HG03457 (cell line): ENCODE measurements at regions not wholly inside any gene's neighbourhood (a gene's known extent, or its start where the extent isn't known, plus 50 kb on each side); places are given as distances from the start of the nearest gene placed in this dataset.

ENCODE experiments used
- ATAC-seq: cut with Tn5 transposase; IDR thresholded peaks from one replicate; pipeline ENCODE4 v1.9.1; 2021; ENCODE audit warnings: moderate number of reproducible peaks; ENCODE audit not compliant: unreplicated experiment

DNA sequence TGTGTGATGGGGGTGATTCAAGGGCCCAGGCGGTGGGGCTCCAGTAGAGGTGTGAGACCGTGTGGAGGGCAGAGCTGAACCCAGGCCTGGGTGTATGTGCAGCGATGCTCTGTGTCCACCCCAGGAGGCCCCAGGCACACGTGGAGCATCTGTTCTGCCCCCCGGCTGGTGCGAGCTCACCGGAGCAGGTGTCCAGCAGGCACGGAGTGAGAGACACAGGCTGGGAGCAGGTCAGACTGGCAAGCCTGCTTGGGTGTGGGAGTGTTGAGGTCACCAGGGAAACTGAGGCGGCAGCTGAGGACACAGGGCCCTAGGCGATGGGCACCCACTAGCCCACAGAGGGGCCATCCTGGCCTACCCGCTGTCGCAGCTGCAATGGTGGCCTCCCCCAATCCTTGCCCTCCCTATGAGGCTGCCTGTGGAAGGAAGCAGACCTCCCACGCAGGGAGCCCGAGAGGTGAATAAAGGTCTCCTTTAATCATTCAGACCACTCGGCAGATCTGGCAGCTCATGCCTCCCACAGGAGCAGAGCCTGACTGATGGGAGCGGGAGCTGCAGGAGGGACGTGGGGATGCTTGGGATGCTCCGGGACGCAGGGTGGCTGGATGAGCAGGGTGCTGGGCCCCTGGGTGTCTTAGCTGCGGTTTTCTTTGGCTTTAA is 1165.1 kb downstream of the BRD1 start:
- ATAC-seq = no peak

- ATAC-seq = no peak
Measured at GRCh38 chr22:48661984-48662383, 1165.7 kb downstream of the BRD1 start.

DNA sequence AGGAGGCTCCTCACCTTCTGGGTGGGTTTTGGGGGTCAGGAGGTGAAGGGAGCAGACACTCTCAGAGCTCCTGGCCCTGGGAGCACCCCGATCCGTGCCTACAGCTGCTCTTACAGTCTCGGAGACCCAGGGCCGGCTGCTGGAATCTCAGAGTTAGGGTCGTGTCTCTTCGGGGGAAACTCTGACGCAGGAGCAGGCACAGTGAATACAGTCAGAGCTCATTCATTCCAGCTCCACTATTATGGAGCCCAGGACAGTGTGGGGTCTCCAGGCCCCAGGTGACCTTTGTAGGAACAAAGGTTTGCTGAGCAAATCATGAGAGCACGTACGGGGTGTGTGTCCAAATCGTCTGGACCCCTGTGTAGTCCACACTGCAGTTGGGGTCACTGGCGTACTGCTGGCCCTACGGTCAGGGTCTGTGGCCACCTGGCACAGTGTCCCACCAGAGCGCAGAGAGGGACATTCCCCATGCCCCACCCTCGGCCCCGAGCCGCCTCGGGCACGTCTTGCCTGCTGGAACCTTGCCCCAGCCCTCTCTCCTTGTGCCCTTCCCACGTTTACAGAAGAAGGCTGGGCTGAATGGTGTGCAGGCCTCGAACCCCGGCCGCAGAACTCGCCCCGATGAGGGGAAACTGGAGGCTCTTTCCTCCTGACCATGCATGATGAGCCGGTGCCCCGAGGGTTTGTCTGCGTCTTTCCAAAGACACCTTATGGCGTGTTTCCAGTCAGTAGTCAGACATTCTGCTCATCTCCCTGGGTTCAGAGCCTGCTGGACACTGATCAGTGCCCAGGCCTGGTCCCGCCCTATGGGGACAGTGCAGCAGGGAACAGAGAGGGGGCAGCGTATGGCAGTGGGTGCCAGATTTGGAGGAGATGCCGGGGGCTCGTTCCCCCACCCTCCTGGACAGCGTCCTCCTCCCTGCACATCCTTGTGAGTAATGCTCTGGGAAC is 1166.6 kb downstream of the BRD1 start:
- ATAC-seq = no peak

DNA sequence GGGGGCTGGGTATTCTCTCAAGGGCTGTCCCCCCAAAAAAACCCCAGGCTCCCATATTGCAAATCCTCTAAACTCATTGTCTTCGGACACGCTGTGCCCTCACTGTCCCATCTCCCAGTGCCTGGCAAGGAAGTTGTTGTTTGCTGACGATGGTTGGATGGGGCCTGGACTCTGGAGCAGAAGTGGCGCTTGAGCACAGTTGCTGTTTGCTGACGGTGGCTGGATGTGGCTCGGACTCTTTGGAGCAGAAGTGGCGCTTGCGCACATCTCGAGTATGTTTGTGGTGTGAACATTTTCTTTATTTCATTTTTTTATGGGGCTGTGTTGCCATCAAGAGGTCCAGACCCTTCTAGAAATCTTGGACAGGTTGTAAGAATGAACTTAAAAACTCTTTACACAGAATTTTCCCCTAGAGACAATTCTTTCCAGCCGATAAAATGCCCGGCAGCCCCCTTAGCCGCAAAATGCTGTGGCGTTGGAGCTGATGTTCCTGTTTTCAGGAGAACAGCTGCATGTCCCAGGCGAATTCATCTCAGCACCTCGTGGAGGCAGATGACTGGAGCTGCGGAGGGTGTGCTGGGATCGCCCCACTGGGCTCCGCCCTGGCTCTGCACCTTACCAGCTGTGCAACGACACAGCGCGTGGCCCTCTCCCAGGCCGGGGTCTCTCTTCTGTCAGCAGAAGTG is 1167.4 kb downstream of the BRD1 start:
- ATAC-seq = no peak

GRCh38 chr22:48659404-48659996 is 1168.2 kb downstream of the BRD1 start:
- no peak for ATAC-seq

- ATAC-seq = no peak
Measured at GRCh38 chr22:48658871-48659270, 1168.8 kb downstream of the BRD1 start.

GRCh38 chr22:48658246-48658645 is 1169.4 kb downstream of the BRD1 start:
- no peak for ATAC-seq

- no peak for ATAC-seq
Measured at GRCh38 chr22:48654492-48654891, 1173.2 kb downstream of the BRD1 start.

GRCh38 chr22:48653929-48654328 is 1173.7 kb downstream of the BRD1 start:
- no peak for ATAC-seq

- ATAC-seq = no peak
Measured at GRCh38 chr22:48653306-48653705, 1174.4 kb downstream of the BRD1 start.

- ATAC-seq = no peak
Measured at GRCh38 chr22:48652796-48653195, 1174.9 kb downstream of the BRD1 start.

GRCh38 chr22:48651981-48652538 is 1175.6 kb downstream of the BRD1 start:
- ATAC-seq = no peak

DNA sequence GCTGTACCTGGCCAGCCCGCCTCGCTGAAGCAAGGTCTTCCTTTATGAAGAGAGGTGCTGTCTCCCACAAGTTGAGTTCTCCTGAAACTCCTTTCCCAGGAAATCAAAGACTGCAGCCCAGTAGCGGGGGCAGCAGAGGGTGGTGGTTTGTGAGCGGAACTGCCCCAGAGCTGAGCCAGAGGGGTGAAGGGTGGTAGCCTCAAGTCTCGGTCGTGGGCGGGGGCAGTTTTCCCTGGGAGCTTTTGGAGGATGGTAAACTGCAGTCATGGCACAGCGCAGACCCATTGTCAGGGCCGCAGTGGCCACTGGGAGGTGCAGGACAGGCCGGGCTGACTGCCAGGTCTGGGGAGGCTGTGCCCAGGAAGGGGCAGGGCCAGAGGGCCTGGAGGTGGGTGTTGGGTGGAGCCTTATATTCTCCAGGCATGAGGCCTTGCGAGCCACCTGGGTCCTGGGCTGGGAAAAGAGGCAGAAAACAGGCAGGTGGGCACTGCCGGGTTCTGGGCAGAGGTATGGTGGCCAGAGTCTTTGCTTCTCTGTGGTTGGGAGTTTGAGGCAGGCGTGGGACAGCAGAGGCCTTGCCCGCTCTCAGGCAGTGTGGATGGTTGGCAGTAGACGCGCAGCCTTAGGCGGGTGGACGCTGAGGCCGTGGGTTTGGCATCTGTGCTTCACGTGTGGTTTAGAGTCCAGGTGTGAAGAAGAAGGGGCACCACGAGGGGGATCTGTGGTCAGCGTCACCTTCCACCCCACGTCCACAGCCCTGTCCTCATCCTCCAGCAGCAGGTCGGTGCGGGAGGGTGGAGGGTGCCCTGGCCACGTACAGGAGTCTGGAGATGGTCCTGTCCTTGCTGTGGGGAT is 1176.4 kb downstream of the BRD1 start:
- no peak for ATAC-seq

- ATAC-seq = no peak
Measured at GRCh38 chr22:48650323-48651035, 1177.2 kb downstream of the BRD1 start.

DNA sequence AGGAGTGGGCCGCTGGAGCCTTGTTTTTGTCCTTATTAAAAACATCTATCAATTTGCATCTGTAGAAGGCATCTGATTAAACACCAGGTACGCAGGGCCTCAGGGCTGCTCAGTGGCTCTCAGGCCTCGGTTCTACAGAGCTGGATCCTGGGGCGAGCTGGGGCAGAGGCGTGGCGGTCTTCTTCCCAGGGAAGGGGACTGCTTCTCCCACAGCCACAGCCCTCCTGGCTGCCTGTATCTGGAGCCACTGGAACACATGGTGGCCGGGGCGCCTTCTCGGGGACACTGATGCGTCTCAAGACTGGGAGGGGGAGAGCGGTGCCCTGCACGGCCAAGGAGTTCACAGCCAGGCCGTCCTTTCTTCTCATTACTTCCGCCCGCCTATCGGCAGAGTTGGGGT is 1178.2 kb downstream of the BRD1 start:
- no peak for ATAC-seq

DNA sequence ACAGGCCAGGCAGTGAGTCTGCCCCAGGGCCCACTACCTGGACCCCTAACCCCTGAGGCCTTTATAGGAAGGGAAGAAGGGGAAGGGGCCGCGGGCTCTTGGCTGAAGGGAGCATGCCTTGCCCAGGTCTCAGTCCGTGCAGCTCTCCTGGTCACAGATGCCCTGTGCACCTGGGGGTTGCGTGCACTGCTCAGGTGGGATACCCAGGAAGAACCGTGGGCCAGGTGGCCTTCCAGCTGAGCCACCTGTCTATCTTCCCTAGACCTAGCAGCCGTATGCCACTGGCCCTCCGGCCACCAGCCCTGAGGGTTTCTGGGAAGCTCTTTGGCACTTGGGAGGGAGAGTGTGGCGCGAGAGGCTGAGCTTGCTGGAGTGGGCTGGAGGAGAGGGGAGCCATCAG is 1178.6 kb downstream of the BRD1 start:
- no peak for ATAC-seq

GRCh38 chr22:48647606-48648515 is 1179.8 kb downstream of the BRD1 start:
- no peak for ATAC-seq

- no peak for ATAC-seq
Measured at GRCh38 chr22:48647051-48647450, 1180.6 kb downstream of the BRD1 start.
